KMS-11 (cell line): ENCODE measurements at regions not wholly inside any gene's neighbourhood (a gene's known extent, or its start where the extent isn't known, plus 50 kb on each side); places are given as distances from the start of the nearest gene placed in this dataset.

Experiments used
- H2AFZ ChIP-seq: fragments of 200-600 bp; sonication (generic); 2 replicates; pipeline ENCODE4 v1.6.1; 2016; ENCODE audit warnings: antibody characterized with exemption, mixed run types, low read depth
- H3K27ac ChIP-seq: fragments of 200-600 bp; sonication (generic); 2 replicates; pipeline ENCODE4 v1.6.1; 2016; ENCODE audit warnings: mild to moderate bottlenecking, mixed run types
- H3K27me3 ChIP-seq: fragments of 200-600 bp; sonication (generic); 2 replicates; pipeline ENCODE4 v1.6.1; 2017; ENCODE audit warnings: mild to moderate bottlenecking, low read depth, mixed run types, moderate library complexity; ENCODE audit not compliant: insufficient read depth
- H3K36me3 ChIP-seq: fragments of 200-600 bp; sonication (generic); 2 replicates; pipeline ENCODE4 v1.6.1; 2017; ENCODE audit warnings: mild to moderate bottlenecking, mixed run types; ENCODE audit not compliant: insufficient read depth
- H3K4me1 ChIP-seq: fragments of 200-600 bp; sonication (generic); 2 replicates; pipeline ENCODE4 v1.6.1; 2016; ENCODE audit warnings: mild to moderate bottlenecking, low read depth, mixed run types; ENCODE audit not compliant: poor library complexity, severe bottlenecking
- H3K4me2 ChIP-seq: fragments of 200-600 bp; sonication (generic); 2 replicates; pipeline ENCODE4 v1.7.0; 2016; ENCODE audit warnings: mild to moderate bottlenecking, mixed run types
- H3K4me3 ChIP-seq: fragments of 200-600 bp; sonication (generic); IDR thresholded peaks from 2 replicates; pipeline ENCODE4 v1.6.1; 2017; ENCODE audit warnings: low read depth, low read length, mixed read lengths; ENCODE audit not compliant: insufficient read depth
- H3K79me2 ChIP-seq: fragments of 200-600 bp; sonication (generic); 2 replicates; pipeline ENCODE4 v1.6.1; 2016; ENCODE audit warnings: low read depth, mixed run types; ENCODE audit not compliant: insufficient read depth
- H3K9ac ChIP-seq: fragments of 200-600 bp; sonication (generic); 2 replicates; pipeline ENCODE4 v1.6.1; 2016; ENCODE audit warnings: mild to moderate bottlenecking, mixed run types
- H4K20me1 ChIP-seq: fragments of 200-600 bp; sonication (generic); 2 replicates; pipeline ENCODE4 v1.6.1; 2016; ENCODE audit warnings: mild to moderate bottlenecking, mixed run types; ENCODE audit not compliant: insufficient read depth
- CTCF ChIP-seq: fragments of 200-600 bp; sonication (generic); conservative IDR thresholded peaks from 2 replicates; pipeline ENCODE4 v1.6.1; 2017; ENCODE audit warnings: low read depth, mild to moderate bottlenecking, antibody characterized with exemption, low read length, moderate library complexity, mixed read lengths

- H3K27ac ChIP-seq = no peak overlapping the region
- no peak overlapping the region for H2AFZ ChIP-seq
- no peaks in the 10 kb centered on the region for H3K36me3 ChIP-seq
- H4K20me1 ChIP-seq = no peaks in the 10 kb centered on the region
- H3K79me2 ChIP-seq = no peaks in the 10 kb centered on the region
- H3K4me2 ChIP-seq = no peak overlapping the region
- H3K4me3 ChIP-seq = no peak overlapping the region
- H3K27me3 ChIP-seq = no peaks in the 10 kb centered on the region
- TF ChIP-seq CTCF = no peak
- no peak overlapping the region for H3K9ac ChIP-seq
- peaks cover 3% of the 10 kb centered on the region for H3K4me1 ChIP-seq
Measured at GRCh38 chr4:80126435-80126834, 53.4 kb upstream of the ANTXR2 start.

- H3K27ac ChIP-seq = no peak overlapping the region
- no peak overlapping the region for H2AFZ ChIP-seq
- no peak overlapping the region for H3K4me3 ChIP-seq
- no peaks in the 10 kb centered on the region for H3K36me3 ChIP-seq
- H3K79me2 ChIP-seq = no peaks in the 10 kb centered on the region
- H3K9ac ChIP-seq = no peak overlapping the region
- peak; percentile 51 for TF ChIP-seq CTCF
- H3K27me3 ChIP-seq = no peaks in the 10 kb centered on the region
- no peaks in the 10 kb centered on the region for H4K20me1 ChIP-seq
- no peak overlapping the region for H3K4me2 ChIP-seq
- H3K4me1 ChIP-seq = peaks cover 3% of the 10 kb centered on the region
Measured at GRCh38 chr4:80125252-80126177, 52.5 kb upstream of the ANTXR2 start.

GRCh38 chr4:80124246-80125211, 51.5 kb upstream of the ANTXR2 start:
- no peaks in the 10 kb centered on the region for H3K36me3 ChIP-seq
- no peaks in the 10 kb centered on the region for H3K27me3 ChIP-seq
- H3K4me2 ChIP-seq = no peak overlapping the region
- H4K20me1 ChIP-seq = no peaks in the 10 kb centered on the region
- no peak overlapping the region for H3K9ac ChIP-seq
- H3K27ac ChIP-seq = no peak overlapping the region
- no peaks in the 10 kb centered on the region for H3K79me2 ChIP-seq
- peaks cover 3% of the 10 kb centered on the region for H3K4me1 ChIP-seq
- no peak for TF ChIP-seq CTCF
- no peak overlapping the region for H2AFZ ChIP-seq
- H3K4me3 ChIP-seq = no peak overlapping the region
